ENCODE measurements at regions not wholly inside any gene's neighbourhood (a gene's known extent, or its start where the extent isn't known, plus 50 kb on each side); places are given as distances from the start of the nearest gene placed in this dataset.
A peak's percentile ranks its signal among the peaks of the same experiment; 100 is the strongest.

- 7 to 10% methylated on average over 2 of the region's 2 CpGs for WGBS, 2 donors
- no peak for TF ChIP-seq CTCF (IDR thresholded peaks at IDR 0.05)
- TF ChIP-seq POLR2A (IDR thresholded peaks at IDR 0.05), result no peak
- Histone ChIP-seq H3K27ac (peak overlapping the region in 1 of 2 donors; percentile 85), H3K4me3 (peak overlapping the region; percentile 69 to 71), H3K4me1 (peaks cover 16% of the 10 kb centered on the region), H3K27me3 (no peaks in the 10 kb centered on the region), H3K36me3 (ENCODE audit: low read depth, missing control alignments) (no peaks in the 10 kb centered on the region), H3K9me3 (no peaks in the 10 kb centered on the region)
- intact Hi-C loops (cut with DNase I; ENCODE audit: low total_unique reads), result no loop called here
- DNase-seq, result no peak
Measured at GRCh38 chr12:24560831-24561271, 388.1 kb downstream of the BCAT1 start.

DNA sequence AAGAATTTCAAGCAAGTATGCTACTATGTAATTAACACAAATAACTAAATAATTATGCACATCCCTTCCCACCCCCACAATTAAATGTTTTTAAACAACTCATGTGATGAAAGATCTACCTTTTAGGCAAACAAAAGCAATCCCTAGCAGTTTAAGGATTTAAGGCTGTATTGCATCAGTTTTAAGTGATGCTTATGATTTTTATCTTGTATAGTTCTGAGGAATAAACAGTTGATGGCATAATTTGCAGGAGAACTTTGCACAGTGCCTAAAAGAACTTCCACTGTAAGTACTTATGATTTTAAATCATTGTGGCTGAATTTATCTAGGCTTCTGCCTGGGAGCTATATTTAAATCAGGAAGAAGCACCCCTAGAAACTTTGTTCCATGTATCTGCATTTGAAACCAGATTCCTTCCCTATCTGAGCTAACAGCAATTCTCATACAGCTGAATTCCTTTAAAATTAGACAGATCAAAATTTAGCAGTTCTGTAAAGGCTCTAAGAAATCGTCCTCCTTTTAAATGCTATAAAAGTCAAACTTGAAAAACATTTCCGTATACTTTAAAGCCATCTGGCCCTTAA lies 388.6 kb downstream of the BCAT1 start:
- no peak overlapping the region for H3K4me3 ChIP-seq
- H3K27me3 ChIP-seq, result no peaks in the 10 kb centered on the region
- 15 to 23% methylated on average over 2 of the region's 2 CpGs for WGBS, 2 donors
- peaks cover 16% of the 10 kb centered on the region for H3K4me1 ChIP-seq
- intact Hi-C loops (cut with DNase I; ENCODE audit: low total_unique reads), result no loop called here
- no peaks in the 10 kb centered on the region for H3K36me3 ChIP-seq (ENCODE audit: low read depth, missing control alignments)
- peak overlapping the region in 1 of 2 donors; percentile 85 for H3K27ac ChIP-seq
- TF ChIP-seq POLR2A (IDR thresholded peaks at IDR 0.05) (no peak), CTCF (IDR thresholded peaks at IDR 0.05) (no peak)
- DNase-seq, result no peak
- H3K9me3 ChIP-seq, result no peaks in the 10 kb centered on the region

DNA sequence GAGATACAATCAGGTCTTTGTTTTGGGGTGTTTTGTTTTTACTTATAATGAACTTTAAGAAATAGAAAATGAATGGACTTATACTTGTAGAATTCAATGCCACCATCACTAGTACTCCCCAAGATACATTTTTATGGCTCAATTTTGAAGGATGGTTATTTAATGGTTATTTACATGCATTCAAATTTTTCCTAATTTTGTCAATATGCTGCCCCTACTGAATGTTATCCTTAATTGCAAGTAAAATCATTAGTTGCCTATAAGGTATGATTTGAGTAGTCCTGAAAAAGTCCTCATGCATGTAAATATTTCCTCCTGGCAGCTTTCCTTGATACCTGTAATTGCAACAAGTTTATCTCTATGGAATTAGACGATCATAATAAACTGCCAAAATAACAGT lies 391.2 kb downstream of the BCAT1 start:
- no peaks in the 10 kb centered on the region for H3K36me3 ChIP-seq (ENCODE audit: low read depth, missing control alignments)
- DNase-seq, result no peak

GRCh38 chr12:24555730-24556129 lies 393.2 kb downstream of the BCAT1 start:
- intact Hi-C loops (cut with DNase I; ENCODE audit: low total_unique reads), result no loop called here
- H3K4me1 ChIP-seq, result peaks cover 9% of the 10 kb centered on the region
- no peaks in the 10 kb centered on the region for H3K9me3 ChIP-seq
- DNase-seq, result no peak
- H3K27me3 ChIP-seq, result no peaks in the 10 kb centered on the region
- WGBS, 2 donors, result 79 to 81% methylated on average over 2 of the region's 2 CpGs
- no peaks in the 10 kb centered on the region for H3K36me3 ChIP-seq (ENCODE audit: low read depth, missing control alignments)
- no peak for TF ChIP-seq CTCF (IDR thresholded peaks at IDR 0.05)
- TF ChIP-seq POLR2A (IDR thresholded peaks at IDR 0.05), result no peak
- H3K27ac ChIP-seq, result no peak overlapping the region
- H3K4me3 ChIP-seq, result no peak overlapping the region

More for the DNA sequence above, 391.2 kb downstream of the BCAT1 start:
- H3K27me3 ChIP-seq, result no peaks in the 10 kb centered on the region
- H3K27ac ChIP-seq, result no peak overlapping the region
- H3K4me3 ChIP-seq, result no peak overlapping the region
- intact Hi-C loops (cut with DNase I; ENCODE audit: low total_unique reads), result no loop called here
- TF ChIP-seq CTCF (IDR thresholded peaks at IDR 0.05) (no peak), POLR2A (IDR thresholded peaks at IDR 0.05) (no peak)
- peaks cover 12% of the 10 kb centered on the region for H3K4me1 ChIP-seq
- WGBS, 2 donors, result 73 to 85% methylated on average over 1 of the region's 1 CpG
- no peaks in the 10 kb centered on the region for H3K9me3 ChIP-seq

GRCh38 chr12:24554612-24555295 lies 394.1 kb downstream of the BCAT1 start:
- 84 to 89% methylated on average over 11 of the region's 11 CpGs for WGBS, 2 donors

More at GRCh38 chr12:24554612-24555295, 394.1 kb downstream of the BCAT1 start:
- no peak for TF ChIP-seq CTCF (IDR thresholded peaks at IDR 0.05)
- no peak for TF ChIP-seq POLR2A (IDR thresholded peaks at IDR 0.05)
- H3K4me3 ChIP-seq, result no peak overlapping the region
- no peaks in the 10 kb centered on the region for H3K36me3 ChIP-seq (ENCODE audit: low read depth, missing control alignments)
- H3K4me1 ChIP-seq, result no peaks in the 10 kb centered on the region
- H3K9me3 ChIP-seq, result no peaks in the 10 kb centered on the region
- H3K27me3 ChIP-seq, result no peaks in the 10 kb centered on the region
- DNase-seq, result no peak
- H3K27ac ChIP-seq, result no peak overlapping the region
- intact Hi-C loops (cut with DNase I; ENCODE audit: low total_unique reads), result no loop called here
